ENCODE measurements at regions not wholly inside any gene's neighbourhood (a gene's known extent, or its start where the extent isn't known, plus 50 kb on each side); places are given as distances from the start of the nearest gene placed in this dataset.

DNA sequence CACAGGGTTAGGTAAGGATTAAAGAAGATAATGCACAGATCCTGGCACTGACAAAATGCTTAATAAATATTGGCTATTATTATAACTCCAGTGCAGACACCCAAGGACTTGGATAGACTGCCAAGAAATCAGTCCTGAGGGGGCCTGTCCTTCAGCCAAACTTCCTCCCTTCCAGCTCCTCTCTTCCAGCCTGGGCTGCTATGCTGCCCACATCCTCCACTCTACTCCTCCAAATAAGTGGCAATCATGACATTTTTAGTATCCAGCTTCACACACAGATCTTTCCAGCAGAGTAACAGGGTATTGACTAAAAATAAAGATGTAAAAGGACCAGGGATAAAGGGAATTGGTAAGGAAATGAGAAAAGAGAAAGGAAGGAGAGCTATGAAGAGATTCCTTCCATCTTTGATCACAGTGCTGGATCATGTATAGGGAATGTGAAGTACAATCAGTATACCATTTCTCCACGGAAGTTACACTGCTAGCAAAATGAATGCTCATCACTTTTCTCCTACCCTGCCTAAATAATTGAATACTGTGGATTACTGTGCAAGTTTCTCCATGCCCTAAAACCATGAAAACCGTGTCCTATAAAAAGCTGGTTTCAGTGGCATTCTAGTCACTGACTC is 136.0 kb upstream of the OSMR start:
- no peak for DNase-seq (ENCODE audit: extremely low read depth in 1 of 11, low read depth in 9 of 11, low spot score in 4 of 11)

DNA sequence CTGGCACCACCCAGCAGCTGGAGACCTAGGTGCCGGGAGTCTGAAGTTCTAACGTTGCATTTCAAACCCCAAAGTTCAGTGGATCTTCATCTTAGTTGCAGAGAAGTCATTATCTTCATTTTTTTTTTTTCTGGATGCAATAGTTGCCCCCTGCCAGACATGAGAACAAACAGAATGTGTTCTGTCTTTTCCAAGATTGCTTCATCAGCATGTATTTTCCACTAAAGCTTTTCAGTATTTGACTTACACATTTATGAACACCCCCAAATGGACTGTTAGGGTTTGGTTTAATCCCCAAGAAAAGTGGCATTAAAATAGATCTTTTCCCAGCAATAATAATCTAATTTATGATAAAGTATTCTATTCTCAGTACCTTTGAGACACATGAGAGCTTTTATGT is 135.2 kb upstream of the OSMR start:
- no peak for DNase-seq (ENCODE audit: extremely low read depth in 1 of 11, low read depth in 9 of 11, low spot score in 4 of 11)

DNA sequence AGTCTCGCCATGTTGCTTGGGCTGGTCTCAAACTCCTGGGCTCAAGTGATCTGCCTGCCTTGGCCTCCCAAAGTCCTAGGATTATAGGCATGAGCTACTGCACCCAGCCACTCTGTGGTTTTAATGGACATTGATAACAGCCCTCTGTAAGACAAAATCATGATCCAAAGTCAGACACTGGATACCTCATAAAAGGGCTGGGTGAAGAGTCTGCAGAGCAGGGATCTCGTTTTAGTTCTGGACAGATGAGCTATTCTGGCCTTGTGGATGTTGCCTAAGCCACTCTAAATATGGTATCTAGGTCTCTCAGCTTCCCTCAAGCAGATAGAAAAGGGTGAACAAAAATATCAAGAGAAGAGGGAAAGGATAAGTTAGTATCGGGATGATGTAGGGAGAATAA is 133.4 kb upstream of the OSMR start:
- DNase-seq (ENCODE audit: extremely low read depth in 1 of 11, low read depth in 9 of 11, low spot score in 4 of 11), result no peak

DNA sequence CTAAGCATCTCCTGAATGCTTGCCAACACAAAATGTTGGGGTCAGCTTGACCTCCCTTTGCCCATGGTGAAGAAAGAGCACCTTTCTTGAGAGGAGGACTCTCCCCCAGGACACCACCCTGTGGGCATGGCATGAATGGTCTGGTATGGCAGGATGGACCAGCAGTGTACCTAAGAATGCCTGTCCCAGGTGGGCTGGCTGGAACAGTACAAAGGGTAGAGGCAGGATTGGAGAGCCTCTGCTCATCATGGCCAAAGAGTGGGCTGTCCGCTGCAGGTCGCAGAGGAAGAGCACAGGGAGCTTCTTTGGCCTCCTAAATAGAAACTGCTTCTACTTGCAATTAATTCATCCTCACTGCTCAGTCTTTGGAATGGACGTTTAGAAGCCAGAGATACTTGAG is 131.6 kb upstream of the OSMR start:
- no peak for DNase-seq (ENCODE audit: extremely low read depth in 1 of 11, low read depth in 9 of 11, low spot score in 4 of 11)

DNA sequence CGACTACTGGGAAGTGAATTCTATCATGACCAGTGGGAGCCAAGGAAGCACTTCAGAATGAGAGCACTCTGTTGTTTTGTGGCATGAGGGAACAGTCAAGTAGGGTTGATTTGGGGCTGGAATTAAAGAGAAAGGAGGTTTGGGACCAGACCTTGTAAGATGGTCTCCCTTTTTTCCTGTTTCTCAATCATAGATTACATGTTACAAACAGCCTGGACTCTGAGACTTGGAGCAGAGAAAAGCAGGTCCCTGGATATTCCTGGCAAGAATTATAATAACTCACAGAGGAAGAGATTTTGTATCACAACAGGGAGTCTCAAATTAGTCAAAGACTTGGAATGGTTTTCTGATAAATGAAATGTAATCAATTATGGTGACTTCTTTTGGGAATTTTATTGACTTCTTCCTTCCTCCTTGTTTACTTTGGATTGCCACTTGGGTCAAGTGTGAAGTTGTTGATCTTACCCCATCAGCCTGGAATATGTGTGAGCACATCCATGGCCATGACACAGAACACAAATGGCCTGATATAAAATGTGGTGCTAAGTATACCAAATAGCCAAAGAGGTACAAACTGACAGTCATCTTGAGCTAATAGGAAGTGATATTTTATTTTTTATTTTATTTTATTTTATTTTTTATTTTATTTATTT is 131.0 kb upstream of the OSMR start:
- no peak for DNase-seq (ENCODE audit: extremely low read depth in 1 of 11, low read depth in 9 of 11, low spot score in 4 of 11)

DNA sequence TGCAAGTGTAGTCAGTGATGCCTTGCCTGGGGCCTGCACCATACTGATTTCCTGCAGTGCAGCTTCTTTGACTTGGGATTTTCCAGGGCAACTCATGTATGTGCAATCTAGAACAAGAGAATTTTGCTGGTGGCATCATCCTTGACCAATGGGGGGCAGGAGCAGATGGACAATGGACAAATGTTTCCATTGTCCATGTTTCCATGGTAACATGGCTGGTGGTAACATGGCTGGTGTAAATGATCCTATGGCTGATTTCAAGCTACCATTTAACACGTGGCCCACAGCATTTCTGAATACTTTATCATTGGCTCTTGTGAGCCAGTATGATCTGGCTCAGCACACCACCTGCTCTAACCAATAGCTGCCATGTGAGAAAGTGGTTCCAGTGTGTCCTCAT is 130.1 kb upstream of the OSMR start:
- DNase-seq (ENCODE audit: extremely low read depth in 1 of 11, low read depth in 9 of 11, low spot score in 4 of 11), result no peak

DNA sequence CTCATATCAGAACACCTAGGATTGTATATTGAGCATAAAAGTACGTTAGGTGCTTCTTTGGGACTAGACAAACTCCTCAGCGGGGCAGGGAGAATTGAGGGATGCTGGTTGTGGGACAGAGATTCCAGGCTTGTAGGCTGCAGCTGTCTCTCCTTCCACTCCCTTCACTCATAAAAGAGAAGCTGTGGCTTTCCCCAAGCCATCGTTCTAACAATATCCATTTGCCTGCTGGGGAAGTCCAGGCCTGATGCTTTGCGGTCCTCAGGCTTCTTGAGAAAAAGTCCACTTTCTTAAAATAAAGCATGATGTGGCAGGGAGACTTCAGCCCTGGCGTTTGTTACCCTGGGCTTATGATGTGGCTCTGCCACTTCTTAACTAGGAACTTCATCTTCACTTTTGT is 129.3 kb upstream of the OSMR start:
- no peak for DNase-seq (ENCODE audit: extremely low read depth in 1 of 11, low read depth in 9 of 11, low spot score in 4 of 11)

DNA sequence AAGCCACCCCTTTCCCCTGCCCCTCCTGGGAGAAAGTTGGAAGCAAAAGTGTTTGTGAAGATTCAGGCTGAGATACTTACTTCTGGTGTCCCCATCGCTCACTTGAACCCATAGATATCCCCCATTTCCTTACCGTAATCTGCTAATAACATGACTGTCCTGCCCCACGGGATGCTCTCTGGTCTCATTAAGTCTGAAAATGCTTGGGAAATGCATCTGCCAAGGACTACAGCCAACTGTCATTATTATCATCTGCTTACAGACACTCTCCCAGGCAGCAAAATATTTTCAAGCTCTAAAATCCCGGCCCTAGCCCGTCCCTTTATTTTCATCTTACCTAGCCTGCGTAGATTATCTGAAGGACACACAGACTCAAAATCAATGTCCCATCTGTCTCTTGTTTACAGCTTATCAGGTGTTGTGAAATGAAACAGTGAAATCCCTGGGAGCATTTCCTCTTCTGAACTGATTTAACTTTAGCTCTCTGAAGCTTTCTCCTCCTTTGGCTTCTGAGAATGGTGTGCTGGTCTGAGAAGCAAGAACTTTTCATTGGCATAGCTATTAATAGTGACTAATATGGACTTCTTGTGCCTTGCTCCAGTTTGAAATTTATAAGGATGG is 126.9 kb upstream of the OSMR start:
- no peak for DNase-seq (ENCODE audit: extremely low read depth in 1 of 11, low read depth in 9 of 11, low spot score in 4 of 11)

DNA sequence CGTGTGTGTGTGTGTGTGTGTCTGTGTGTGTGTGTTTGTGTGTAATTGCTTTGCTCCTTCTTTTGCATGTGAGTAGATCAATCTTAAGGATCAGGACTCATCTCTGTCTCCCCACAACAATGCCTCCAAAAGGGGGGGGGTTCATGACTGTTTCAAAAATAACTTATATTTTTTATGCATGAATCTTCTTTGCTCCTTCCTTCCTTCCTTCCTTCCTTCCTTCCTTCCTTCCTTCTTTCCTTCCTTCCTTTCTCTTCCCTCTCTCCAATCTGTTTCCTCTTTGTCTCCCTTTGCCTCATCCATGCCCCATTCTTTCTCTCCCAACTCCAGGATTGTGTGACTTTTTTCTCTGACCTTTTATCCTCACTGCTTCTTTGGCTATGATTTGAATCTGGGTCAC is 126.4 kb upstream of the OSMR start:
- no peak for DNase-seq (ENCODE audit: extremely low read depth in 1 of 11, low read depth in 9 of 11, low spot score in 4 of 11)

DNA sequence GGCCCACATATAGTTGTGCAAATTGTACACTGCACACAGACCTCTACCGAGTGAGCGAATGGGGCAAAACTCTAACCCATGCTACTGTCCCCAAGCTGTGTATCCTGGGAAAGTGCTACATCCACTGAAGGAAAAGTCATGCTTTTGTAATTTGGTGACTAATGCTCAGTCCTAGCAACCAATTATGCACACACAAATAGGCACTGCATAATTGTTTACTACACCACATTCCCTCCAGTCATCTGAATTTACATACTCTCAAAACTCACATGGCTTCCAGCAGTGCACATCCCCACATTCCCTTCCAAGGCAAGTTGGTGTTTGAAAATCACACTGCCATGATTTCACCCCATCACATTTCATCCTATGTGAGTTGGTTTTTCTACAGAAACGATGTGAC is 125.9 kb upstream of the OSMR start:
- no peak for DNase-seq (ENCODE audit: extremely low read depth in 1 of 11, low read depth in 9 of 11, low spot score in 4 of 11)

DNA sequence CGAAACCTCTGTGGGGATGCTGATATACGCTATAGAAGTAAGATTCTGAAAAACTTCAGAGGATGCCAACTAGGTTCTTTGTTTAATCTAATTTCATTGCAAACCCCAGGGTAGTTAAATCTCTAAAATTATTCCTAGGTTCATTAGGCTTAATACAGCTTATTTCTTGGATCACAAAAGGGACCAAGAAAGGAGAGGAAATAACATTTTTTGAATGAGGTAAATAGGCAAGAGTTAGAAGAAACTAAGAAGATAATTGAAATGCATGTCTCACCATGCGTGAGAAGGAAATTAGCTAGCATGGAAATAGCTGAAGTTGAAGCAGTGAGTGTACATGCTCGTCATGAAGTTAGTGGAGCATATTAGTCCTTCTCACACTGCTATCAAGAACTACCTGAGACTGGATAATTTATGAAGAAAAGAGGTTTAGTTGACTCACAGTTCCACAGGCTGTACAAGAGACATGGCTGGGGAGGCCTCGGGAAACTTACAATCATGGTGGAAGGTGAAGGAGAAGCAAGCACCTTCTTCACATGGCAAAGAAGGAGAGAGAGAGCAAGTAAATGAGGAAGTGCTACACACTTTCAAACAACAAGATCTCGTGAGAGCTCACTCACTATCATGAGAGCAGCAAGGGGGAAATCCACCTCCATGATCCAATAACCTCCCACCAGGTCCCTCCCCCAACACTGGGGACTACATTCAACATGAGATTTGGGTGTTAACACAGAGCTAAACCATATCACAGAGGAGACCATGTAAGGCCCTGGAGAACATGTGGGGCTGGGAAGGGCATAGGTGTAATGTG is 125.1 kb upstream of the OSMR start:
- no peak for DNase-seq (ENCODE audit: extremely low read depth in 1 of 11, low read depth in 9 of 11, low spot score in 4 of 11)

DNA sequence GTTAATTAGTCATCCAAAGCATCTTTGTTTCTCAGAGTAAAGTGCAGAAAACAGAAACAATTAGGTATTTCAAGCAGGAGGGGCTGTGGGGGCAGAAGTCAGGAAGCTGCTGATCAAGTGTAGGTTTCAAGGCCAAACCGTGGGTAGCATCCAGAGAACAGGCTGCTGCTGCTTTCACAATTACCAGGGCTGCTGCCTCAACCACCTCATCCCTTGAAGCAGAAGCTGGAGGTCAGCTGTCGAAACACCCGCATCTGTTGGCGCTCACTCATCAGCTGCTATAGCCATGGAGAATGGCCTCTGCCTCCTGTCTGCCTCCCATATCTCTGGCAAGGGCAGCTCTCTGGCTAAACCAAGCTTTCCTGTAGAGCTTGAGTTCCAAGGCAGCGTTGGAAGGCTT is 122.9 kb upstream of the OSMR start:
- no peak for DNase-seq (ENCODE audit: extremely low read depth in 1 of 11, low read depth in 9 of 11, low spot score in 4 of 11)

DNA sequence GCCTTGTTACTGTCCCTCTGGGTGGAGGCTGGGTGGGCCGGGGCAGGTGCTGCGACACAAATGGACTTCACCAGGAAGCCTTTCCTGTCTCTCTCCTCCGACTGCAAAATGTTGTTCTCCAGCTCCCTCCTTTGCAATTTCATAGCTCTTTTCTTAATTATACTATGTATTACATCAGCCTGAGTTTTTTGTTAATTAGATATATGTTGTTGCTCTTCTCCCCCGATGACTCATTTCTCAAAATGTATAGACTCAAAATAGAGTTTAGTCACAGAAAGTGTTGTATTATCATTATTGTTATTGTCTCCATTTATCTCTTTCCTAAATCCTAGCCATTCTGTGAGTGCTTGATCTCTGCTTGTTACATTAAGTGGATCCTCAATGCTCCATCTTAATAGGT is 122.4 kb upstream of the OSMR start:
- DNase-seq (ENCODE audit: extremely low read depth in 1 of 11, low read depth in 9 of 11, low spot score in 4 of 11), result no peak

DNA sequence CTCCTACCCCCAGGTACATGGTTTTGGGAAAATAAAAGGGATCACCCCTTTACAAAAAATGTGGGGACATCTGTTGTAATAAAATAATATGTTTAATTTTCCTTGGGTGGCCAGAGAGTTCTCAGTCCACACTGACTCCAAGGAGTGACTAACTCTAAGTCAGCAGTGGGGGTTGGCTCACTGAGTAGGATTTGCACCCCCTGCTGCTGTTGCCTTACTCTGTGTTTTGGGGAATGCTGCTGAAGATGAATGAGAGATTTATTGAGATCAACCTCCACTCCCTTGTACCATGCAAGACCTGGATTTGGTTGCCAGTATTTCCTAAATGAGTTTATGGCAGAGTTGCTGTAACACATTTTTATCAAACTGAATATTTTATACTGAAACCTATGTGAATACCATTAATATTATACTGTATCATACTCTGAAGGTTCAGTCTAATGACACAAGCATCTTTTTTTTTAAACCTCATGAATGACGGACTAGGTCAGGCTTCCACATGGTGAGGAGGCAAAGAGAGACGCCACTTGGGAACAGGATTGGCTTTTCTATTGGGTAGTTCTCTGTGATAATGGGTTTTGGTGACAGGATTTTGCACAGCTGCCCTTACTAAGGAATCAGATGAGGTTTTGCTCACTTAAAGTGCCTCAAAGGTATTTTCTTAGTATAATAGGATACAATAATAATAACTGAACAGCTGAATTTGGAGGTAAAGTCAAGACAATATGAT is 121.3 kb upstream of the OSMR start:
- DNase-seq (ENCODE audit: extremely low read depth in 1 of 11, low read depth in 9 of 11, low spot score in 4 of 11), result no peak

DNA sequence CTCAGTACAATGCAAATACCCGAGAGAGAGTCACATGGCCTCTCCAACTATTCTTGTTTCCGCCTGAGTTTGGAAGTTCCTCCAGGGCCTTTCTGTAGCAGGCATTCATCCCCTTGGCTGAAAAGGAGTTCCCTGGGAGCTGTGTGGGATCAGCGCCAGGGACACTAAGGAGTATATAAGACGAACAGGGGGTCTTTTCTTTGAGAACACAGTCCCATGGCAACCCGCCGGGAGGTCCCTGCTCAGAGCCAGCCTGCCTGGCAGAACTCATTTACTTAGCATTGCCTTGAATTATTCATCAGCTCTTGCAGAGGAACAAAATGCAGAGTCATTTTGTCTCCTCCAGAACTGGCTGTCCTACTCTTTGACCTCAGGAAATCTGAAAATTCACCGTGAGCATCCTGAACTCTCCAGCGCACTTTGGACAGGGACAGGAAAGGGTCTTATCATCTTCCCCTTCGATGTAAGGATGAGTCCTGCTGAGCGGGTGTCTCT is 120.4 kb upstream of the OSMR start:
- DNase-seq (ENCODE audit: extremely low read depth in 1 of 11, low read depth in 9 of 11, low spot score in 4 of 11), result no peak

DNA sequence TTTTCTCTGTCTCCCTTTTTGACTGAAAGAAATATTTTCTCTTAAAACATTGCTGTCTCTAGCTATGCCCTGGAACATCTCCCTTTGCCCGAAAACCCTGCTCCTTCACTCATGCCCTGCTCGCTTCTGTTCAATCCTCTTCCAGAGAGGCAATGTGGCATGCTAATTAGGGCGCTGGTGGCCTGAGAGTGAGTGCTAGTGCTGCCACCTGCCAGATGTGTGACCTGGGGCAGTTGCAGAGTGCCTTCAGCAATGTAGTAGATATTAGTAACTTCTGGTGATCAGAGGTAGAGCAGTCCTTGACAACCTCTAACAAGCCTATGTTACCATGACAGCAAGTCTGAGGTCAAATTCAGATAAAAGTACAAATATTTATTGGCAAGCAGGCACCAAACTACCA is 119.5 kb upstream of the OSMR start:
- DNase-seq (ENCODE audit: extremely low read depth in 1 of 11, low read depth in 9 of 11, low spot score in 4 of 11), result no peak

DNA sequence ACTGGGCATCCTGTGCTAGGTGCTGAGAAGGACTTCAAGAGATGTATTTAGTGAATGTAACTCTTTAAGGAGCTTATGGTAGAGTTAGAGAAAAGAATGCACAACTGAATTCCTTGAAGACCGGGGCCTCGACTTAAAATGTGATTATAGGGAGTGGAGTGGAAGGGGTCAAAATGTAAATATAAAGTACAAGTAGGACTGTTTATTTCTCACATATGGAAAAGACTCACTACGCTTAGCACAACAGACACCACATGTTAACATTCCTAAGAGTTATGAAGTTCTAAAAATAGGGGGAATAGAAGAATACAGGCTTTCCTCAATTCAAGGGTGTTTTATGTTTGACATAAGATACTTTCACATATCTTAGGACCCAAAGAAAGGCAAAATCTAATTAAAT is 117.8 kb upstream of the OSMR start:
- no peak for DNase-seq (ENCODE audit: extremely low read depth in 1 of 11, low read depth in 9 of 11, low spot score in 4 of 11)

DNA sequence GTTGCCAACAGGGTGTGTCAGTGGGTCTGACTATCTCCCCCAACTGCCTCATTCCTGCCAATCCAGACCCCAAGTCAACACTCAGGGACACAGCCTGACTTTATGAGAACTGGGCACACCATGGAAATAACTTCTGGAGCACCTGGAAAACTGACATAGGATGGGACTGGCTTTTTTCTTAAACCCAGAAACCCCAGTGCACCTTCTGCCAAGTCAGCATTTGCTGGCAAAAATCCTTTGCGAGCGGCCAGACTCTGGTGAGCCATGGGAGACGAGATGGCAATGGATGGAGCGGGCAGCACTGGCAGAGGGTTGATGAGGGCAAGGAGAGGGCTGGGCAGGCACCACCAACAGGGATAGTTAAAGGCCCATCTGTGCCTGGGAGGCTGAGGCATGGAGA is 114.4 kb upstream of the OSMR start:
- DNase-seq (ENCODE audit: extremely low read depth in 1 of 11, low read depth in 9 of 11, low spot score in 4 of 11), result no peak

DNA sequence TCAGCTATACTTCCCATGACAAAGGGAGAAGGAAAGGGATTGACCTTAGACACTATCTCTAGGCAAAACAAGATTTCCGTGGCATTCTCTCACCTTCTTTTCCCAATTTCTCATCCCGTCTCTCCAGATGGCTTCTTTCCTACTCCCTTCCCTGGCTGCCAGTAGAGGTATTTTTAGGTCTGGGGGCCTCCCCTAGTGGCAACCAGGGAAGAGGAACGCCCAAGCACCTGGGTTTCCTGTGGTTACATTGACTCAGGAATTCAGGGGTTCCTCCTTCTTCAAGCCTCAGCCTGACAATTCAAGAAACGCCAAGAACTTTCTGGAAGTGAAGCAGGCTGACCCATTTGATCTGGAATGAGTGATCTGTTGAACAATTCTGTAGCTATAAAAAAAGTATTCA is 111.5 kb upstream of the OSMR start:
- DNase-seq (ENCODE audit: extremely low read depth in 1 of 11, low read depth in 9 of 11, low spot score in 4 of 11), result no peak
